ENCODE measurements at regions not wholly inside any gene's neighbourhood (a gene's known extent, or its start where the extent isn't known, plus 50 kb on each side); places are given as distances from the start of the nearest gene placed in this dataset.

DNA sequence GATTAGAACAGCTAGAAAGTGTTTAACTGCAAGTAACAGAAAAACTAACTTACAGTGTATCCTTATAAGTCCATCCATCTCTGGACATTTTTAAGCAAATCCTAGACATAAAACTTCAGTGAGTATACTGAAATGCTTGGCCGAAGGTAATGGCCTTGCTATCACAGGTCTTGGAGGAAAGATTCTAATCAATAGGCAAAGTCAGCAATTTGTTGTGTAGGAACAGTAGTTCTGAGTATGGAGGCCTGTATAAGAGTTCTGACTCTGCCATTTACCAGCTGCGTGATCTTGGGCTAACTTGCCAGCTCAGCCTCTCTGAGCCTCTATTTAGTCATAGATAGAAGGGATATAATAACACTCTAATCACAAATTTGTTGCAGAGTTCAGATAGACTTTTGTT, 328.1 kb downstream of the IL20RB start:
- TF ChIP-seq GATA3 (IDR thresholded peaks at IDR 0.05; ENCODE audit: low read depth, low read length) (no peak), GATA2 (IDR thresholded peaks at IDR 0.05; ENCODE audit: low read depth, low read length) (no peak)

GRCh38 chr3:137293086-137293485, 335.3 kb downstream of the IL20RB start:
- TF ChIP-seq GATA2 (IDR thresholded peaks at IDR 0.05; ENCODE audit: low read depth, low read length) = no peak
- TF ChIP-seq GATA3 (IDR thresholded peaks at IDR 0.05; ENCODE audit: low read depth, low read length) = no peak

GRCh38 chr3:137294139-137294538, 336.4 kb downstream of the IL20RB start:
- TF ChIP-seq GATA3 (IDR thresholded peaks at IDR 0.05; ENCODE audit: low read depth, low read length) (no peak), GATA2 (IDR thresholded peaks at IDR 0.05; ENCODE audit: low read depth, low read length) (no peak)

GRCh38 chr3:137294839-137295238, 337.1 kb downstream of the IL20RB start:
- TF ChIP-seq GATA2 (IDR thresholded peaks at IDR 0.05; ENCODE audit: low read depth, low read length) (no peak), GATA3 (IDR thresholded peaks at IDR 0.05; ENCODE audit: low read depth, low read length) (no peak)

DNA sequence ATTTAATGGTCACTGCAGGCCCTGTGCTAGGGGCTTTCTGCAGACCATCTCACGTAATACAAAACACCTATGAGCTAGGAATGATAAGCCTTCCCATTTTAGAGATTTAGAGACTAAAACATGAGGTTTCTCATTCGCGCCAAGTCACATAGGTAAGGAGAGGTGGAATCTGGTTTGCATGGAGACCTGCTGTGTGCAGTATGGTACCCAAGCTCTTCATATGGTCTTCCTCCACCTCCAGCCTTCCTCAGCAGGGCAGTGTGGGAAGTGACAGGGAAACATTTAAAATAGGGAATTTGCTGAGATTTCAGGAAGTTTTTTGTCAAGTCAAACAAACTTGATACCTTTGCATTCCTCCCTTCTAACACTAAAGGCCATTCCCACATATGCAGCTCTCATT, 337.6 kb downstream of the IL20RB start:
- no peak for TF ChIP-seq GATA3 (IDR thresholded peaks at IDR 0.05; ENCODE audit: low read depth, low read length)
- TF ChIP-seq GATA2 (IDR thresholded peaks at IDR 0.05; ENCODE audit: low read depth, low read length) = no peak

GRCh38 chr3:137296116-137296515, 338.3 kb downstream of the IL20RB start:
- TF ChIP-seq GATA2 (IDR thresholded peaks at IDR 0.05; ENCODE audit: low read depth, low read length) = no peak

- TF ChIP-seq GATA3 (IDR thresholded peaks at IDR 0.05; ENCODE audit: low read depth, low read length) (no peak), GATA2 (IDR thresholded peaks at IDR 0.05; ENCODE audit: low read depth, low read length) (no peak)
These were observed 340.0 kb downstream of the IL20RB start for GRCh38 chr3:137297770-137298169.

DNA sequence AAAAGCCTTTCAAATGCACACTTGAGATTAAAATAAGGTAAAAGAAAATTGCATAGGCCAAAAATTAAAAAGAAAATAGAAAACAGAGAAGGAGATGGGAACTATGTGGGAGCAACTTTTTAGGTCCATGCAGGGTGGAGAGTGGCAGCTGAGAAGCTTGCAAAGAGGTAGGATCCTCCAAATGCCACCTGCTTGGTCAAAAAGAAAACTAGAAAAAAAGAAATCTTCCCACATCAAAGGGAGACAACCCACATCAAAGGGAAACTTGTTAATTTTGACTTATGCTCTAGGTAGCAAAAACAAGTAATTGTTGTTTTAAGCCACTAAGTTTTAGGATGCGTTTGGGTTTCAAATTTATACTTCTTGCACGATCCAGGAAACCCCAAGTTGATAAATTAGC, 342.9 kb downstream of the IL20RB start:
- no peak for TF ChIP-seq GATA2 (IDR thresholded peaks at IDR 0.05; ENCODE audit: low read depth, low read length)
- no peak for TF ChIP-seq GATA3 (IDR thresholded peaks at IDR 0.05; ENCODE audit: low read depth, low read length)

DNA sequence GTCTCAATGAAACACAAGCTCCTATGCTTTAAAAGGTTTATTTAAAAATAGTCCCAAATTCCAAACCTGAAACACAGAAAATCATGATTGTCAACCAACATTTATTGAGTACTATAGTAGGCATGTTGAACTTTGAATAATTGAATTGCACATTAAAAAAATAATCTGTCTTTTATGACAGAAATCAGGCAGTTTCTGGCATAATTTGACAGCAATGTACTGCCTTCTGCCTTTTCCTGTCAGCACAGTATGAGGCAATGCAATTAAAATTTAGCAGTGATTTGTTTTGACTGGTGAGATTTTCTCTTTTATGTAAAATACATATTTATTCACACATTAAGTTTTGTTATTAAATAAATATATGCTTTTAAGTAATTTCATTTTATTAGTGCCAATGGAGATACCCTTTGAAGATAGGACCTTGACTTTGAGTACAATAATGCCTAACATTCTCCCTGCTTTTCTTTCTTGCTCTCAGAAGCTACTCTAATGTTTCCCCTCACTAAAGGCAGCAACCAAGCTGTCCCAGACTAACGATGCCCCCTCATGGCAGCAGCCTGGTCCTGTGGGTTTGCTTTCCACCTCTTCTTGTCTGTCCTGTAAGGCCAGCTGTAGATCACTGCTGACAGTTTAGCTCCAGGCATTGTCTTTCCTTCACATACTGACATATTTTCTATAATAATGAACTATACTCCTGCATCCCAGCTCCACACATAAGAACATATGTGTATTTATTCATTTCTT, 346.7 kb downstream of the IL20RB start:
- TF ChIP-seq GATA3 (IDR thresholded peaks at IDR 0.05; ENCODE audit: low read depth, low read length) = no peak
- TF ChIP-seq GATA2 (IDR thresholded peaks at IDR 0.05; ENCODE audit: low read depth, low read length) = no peak

DNA sequence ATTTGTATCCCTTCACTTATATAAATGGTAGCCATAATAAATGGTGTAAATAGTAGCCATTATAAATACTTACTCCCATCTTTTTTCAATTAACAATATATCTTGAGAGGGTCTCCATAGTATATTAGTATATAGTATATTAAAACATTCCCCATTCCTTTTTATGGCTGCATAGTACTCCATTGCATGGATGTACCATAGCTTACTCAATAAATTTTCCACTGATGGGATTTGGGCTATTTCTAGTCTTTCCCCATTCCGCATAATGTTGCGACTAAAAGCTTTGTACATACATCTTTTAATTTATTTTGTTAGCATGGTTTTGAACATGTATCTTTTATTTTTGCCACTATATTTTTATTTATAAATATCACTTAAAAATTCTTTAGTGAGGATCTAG, 366.3 kb downstream of the IL20RB start:
- no peak for TF ChIP-seq GATA2 (IDR thresholded peaks at IDR 0.05; ENCODE audit: low read depth, low read length)
- TF ChIP-seq GATA3 (IDR thresholded peaks at IDR 0.05; ENCODE audit: low read depth, low read length) = no peak

GRCh38 chr3:137325170-137325569, 367.4 kb downstream of the IL20RB start:
- TF ChIP-seq GATA2 (IDR thresholded peaks at IDR 0.05; ENCODE audit: low read depth, low read length) = no peak
- TF ChIP-seq GATA3 (IDR thresholded peaks at IDR 0.05; ENCODE audit: low read depth, low read length) = no peak

GRCh38 chr3:137325934-137326333, 368.2 kb downstream of the IL20RB start:
- TF ChIP-seq GATA3 (IDR thresholded peaks at IDR 0.05; ENCODE audit: low read depth, low read length) (no peak), GATA2 (IDR thresholded peaks at IDR 0.05; ENCODE audit: low read depth, low read length) (no peak)

GRCh38 chr3:137329594-137329993, 371.8 kb downstream of the IL20RB start:
- TF ChIP-seq GATA2 (IDR thresholded peaks at IDR 0.05; ENCODE audit: low read depth, low read length) = no peak
- no peak for TF ChIP-seq GATA3 (IDR thresholded peaks at IDR 0.05; ENCODE audit: low read depth, low read length)

DNA sequence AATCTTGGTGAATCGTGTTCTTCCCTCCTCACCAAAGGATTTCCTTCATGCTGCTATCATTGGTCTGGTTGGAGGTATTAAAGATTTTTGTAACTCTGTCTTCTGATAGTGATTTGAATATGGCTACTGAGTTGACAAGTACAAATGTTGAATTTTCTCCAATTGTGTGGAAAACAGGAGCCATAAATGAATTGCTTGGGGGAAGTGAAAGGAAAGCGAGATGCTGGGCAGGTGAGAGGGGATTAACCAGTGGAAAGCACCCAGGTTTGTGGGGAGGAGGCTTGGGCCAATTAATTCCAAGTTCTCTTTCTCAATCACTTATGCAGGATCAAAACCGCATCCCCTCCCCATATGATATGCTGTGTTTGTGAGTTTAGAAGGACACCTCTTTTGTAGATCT, 372.5 kb downstream of the IL20RB start:
- no peak for TF ChIP-seq GATA2 (IDR thresholded peaks at IDR 0.05; ENCODE audit: low read depth, low read length)

- TF ChIP-seq GATA3 (IDR thresholded peaks at IDR 0.05; ENCODE audit: low read depth, low read length) = no peak
- no peak for TF ChIP-seq GATA2 (IDR thresholded peaks at IDR 0.05; ENCODE audit: low read depth, low read length)
These were observed 374.5 kb downstream of the IL20RB start for GRCh38 chr3:137332297-137332696.

- no peak for TF ChIP-seq GATA3 (IDR thresholded peaks at IDR 0.05; ENCODE audit: low read depth, low read length)
- TF ChIP-seq GATA2 (IDR thresholded peaks at IDR 0.05; ENCODE audit: low read depth, low read length) = no peak
These were observed 377.7 kb downstream of the IL20RB start for GRCh38 chr3:137335478-137335877.

All from SH-SY5Y (cell line).